Prostate gland (tissue), 2 donors: ENCODE measurements at regions not wholly inside any gene's neighbourhood (a gene's known extent, or its start where the extent isn't known, plus 50 kb on each side); places are given as distances from the start of the nearest gene placed in this dataset.
"Not testable (repeated sequence)": the region's sequence is repeated elsewhere in the genome, so short reads cannot be mapped to it uniquely, and the experiment has no call there.

Experiments used
- DNase-seq: peaks from one replicate; pipeline ENCODE4 v3.0.0-alpha.2; 2019; ENCODE audit warnings: low spot score
- H3K27ac ChIP-seq, 2 donors: fragments of 200-600 bp; sonication (generic); 2 replicates each; pipeline ENCODE4 v1.5.1; 2017 to 2019
- H3K27me3 ChIP-seq: fragments of 200-600 bp; sonication (generic); replicated peaks from 2 replicates; pipeline ENCODE4 v1.5.1; 2019; ENCODE audit not compliant: insufficient read depth
- H3K36me3 ChIP-seq, 2 donors: fragments of 200-600 bp; sonication (generic); 1 replicate in 1 of 2; 2 replicates in 1 of 2; pipeline versions ENCODE4 v1.5.1 to v1.8.1; 2017 to 2019
- H3K4me1 ChIP-seq: fragments of 200-600 bp; sonication (generic); replicated peaks from 2 replicates; pipeline ENCODE4 v1.5.1; 2019
- H3K4me3 ChIP-seq, 2 donors: fragments of 200-600 bp; sonication (generic); 2 replicates each; pipeline ENCODE4 v1.5.1; 2017 to 2019
- H3K9me3 ChIP-seq: fragments of 200-600 bp; sonication (generic); 2 replicates; pipeline ENCODE4 v1.5.1; 2017
- POLR2A ChIP-seq: fragments of 450-650 bp; IDR thresholded peaks from one replicate; pipeline ENCODE4 v1.6.1; 2016; ENCODE audit warnings: antibody characterized with exemption, mild to moderate bottlenecking
- POLR2AphosphoS5 ChIP-seq: sonication (generic); formaldehyde crosslinking; IDR thresholded peaks from one replicate; pipeline ENCODE4 v1.6.1; 2017; ENCODE audit warnings: antibody characterized with exemption
- WGBS: methylation state at CpG from one replicate; pipeline ENCODE4 v1.1.5; 2018; 5-methylcytosine and 5-hydroxymethylcytosine counted together
- intact Hi-C: fragments of 100-400 bp; cut with DNase I; formaldehyde crosslinking; loops from one replicate; pipeline ENCODE4 v1.14.2; 2022
- TF ChIP-seq, protein P1 (sequence below), 4 experiments: fragments of 200-600 bp in 2 of 4; fragments of 450-650 bp in 2 of 4; sonication (generic) in 2 of 4; IDR thresholded peaks; 1 replicate in 3 of 4; 2 replicates in 1 of 4; pipeline ENCODE4 v1.5.1; 2016 to 2019; ENCODE audit warnings: antibody characterized with exemption in 4 of 4, mild to moderate bottlenecking in 2 of 4, moderate library complexity in 2 of 4

DNA sequence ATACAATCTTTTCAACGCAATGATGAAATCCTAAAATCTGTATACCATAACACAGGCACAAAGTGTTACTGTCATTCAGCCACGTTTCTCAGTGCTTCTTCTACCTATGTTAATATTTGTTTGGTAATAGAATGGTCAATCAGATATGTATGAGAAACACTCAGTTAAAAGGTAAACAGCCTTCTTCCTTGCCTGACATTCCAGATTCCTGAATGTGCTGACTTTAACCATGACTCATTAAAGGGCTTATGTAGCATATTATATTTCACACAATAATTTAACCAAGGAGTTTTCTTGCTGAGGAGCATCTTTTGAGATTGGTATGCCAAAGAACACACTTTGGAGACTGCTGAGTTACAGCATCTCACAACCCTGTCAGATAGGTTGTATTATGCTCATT lies 187.6 kb downstream of the CETN3 start:
- H3K36me3 ChIP-seq, result no peaks in the 10 kb centered on the region
- TF ChIP-seq POLR2AphosphoS5 (no peak), POLR2A (no peak)
- TF ChIP-seq, protein P1, sequence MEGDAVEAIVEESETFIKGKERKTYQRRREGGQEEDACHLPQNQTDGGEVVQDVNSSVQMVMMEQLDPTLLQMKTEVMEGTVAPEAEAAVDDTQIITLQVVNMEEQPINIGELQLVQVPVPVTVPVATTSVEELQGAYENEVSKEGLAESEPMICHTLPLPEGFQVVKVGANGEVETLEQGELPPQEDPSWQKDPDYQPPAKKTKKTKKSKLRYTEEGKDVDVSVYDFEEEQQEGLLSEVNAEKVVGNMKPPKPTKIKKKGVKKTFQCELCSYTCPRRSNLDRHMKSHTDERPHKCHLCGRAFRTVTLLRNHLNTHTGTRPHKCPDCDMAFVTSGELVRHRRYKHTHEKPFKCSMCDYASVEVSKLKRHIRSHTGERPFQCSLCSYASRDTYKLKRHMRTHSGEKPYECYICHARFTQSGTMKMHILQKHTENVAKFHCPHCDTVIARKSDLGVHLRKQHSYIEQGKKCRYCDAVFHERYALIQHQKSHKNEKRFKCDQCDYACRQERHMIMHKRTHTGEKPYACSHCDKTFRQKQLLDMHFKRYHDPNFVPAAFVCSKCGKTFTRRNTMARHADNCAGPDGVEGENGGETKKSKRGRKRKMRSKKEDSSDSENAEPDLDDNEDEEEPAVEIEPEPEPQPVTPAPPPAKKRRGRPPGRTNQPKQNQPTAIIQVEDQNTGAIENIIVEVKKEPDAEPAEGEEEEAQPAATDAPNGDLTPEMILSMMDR (IDR thresholded peaks at IDR 0.05), result no peak
- WGBS, result 51% methylated on average over 2 of the region's 2 CpGs
- no peak for DNase-seq
- H3K27ac ChIP-seq, result no peak overlapping the region
- H3K27me3 ChIP-seq, result no peaks in the 10 kb centered on the region
- H3K9me3 ChIP-seq, result no peaks in the 10 kb centered on the region
- no peak overlapping the region for H3K4me3 ChIP-seq
- no peaks in the 10 kb centered on the region for H3K4me1 ChIP-seq
- intact Hi-C loops, result no loop called here

DNA sequence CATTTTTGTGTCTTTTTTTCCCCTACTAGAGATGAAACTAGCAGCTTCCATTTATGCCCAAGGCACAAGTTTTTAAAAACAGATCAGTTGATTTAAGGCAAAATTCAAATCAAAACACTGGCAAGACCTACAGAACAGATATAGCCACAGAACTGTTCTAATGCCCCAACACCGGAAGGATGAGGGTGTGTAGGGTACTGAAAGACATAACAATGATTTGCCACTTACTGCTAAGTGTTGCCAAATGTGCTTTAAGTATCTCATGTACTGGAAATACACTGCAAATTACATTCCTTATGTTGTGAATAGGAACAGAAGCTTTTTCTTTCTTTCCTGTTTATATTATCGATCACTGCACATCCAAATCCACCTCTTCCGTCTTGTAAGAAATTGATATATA lies 189.0 kb downstream of the CETN3 start:
- no peak overlapping the region for H3K27ac ChIP-seq
- no peaks in the 10 kb centered on the region for H3K27me3 ChIP-seq
- intact Hi-C loops, result no loop called here
- DNase-seq, result no peak
- H3K36me3 ChIP-seq, result no peaks in the 10 kb centered on the region
- no peaks in the 10 kb centered on the region for H3K4me1 ChIP-seq
- WGBS, result 90% methylated on average over 3 of the region's 3 CpGs
- no peaks in the 10 kb centered on the region for H3K9me3 ChIP-seq
- TF ChIP-seq POLR2A, result no peak
- no peak overlapping the region for H3K4me3 ChIP-seq

DNA sequence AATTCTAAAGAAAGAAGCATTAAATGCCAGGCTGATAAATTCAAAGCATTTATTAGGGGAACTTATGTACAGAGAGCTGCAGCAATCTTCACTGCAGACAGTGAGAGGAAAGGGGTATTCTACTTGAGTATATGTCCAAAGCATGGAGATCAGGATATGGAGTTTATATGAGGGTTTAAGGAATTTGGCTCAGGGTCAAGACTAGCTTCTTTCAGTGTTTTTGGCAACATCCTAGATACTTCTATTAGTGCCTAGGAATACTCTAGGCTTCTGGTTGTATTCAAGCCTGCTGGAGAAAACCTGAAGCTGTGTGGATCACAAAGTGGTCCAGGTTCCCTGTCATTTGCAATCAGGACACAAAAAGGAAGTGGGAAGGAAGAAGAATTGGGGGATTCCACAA lies 194.6 kb downstream of the CETN3 start:
- Histone ChIP-seq H3K27ac (no peak overlapping the region), H3K36me3 (no peaks in the 10 kb centered on the region), H3K4me3 (no peak overlapping the region), H3K27me3 (no peaks in the 10 kb centered on the region), H3K9me3 (no peaks in the 10 kb centered on the region), H3K4me1 (no peaks in the 10 kb centered on the region)
- intact Hi-C loops, result no loop called here
- no peak for DNase-seq
- TF ChIP-seq, protein P1 (IDR thresholded peaks at IDR 0.05), result no peak
- TF ChIP-seq POLR2A (no peak), POLR2AphosphoS5 (no peak)

DNA sequence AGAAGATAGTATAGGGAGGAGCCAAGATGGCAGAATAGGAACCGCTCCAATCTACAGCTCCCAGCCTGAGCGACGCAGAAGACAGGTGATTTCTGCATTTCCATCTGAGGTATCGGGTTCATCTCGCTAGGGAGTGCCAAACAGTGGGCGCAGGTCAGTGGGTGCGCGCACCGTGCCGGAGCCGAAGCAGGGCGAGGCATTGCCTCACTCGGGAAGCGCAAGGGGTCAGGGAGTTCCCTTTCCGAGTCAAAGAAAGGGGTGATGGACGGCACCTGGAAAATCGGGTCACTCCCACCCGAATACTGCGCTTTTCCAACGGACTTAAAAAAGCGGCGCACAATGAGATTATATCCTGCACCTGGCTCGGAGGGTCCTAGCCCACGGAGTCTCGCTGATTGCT lies 201.2 kb downstream of the CETN3 start:
- DNase-seq, H3K9me3 ChIP-seq, H3K4me1 ChIP-seq, H3K4me3 ChIP-seq, H3K27me3 ChIP-seq, H3K36me3 ChIP-seq, intact Hi-C loops, H3K27ac ChIP-seq: not testable (repeated sequence)
- 84% methylated on average over 25 of the region's 25 CpGs for WGBS

DNA sequence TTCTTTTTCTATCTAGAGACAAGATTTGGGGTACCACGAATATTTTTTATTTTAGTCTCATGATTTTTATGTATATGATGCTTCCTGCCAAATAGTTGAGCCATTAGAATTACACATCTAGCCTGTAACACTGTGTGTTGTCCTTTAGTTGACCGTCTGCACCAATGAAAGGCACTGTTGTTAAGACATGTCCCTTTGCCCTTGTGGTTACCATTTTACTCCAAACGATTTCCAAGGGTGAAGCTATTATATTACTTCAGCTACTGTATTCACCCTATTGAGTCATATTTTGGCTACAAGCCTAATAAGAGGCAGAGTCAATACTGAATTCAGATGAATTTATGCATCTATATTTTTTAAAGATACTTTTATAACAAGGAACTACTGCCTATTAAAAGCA lies 207.6 kb downstream of the CETN3 start:
- no peak for DNase-seq
- H3K4me3 ChIP-seq, result no peak overlapping the region
- 35% methylated on average over 3 of the region's 3 CpGs for WGBS
- TF ChIP-seq, protein P1 (IDR thresholded peaks at IDR 0.05), result no peak
- TF ChIP-seq POLR2A, result no peak
- no peak for TF ChIP-seq POLR2AphosphoS5
- H3K4me1 ChIP-seq, result no peaks in the 10 kb centered on the region
- no peak overlapping the region for H3K27ac ChIP-seq
- H3K36me3 ChIP-seq, result no peaks in the 10 kb centered on the region
- intact Hi-C loops, result no loop called here
- no peaks in the 10 kb centered on the region for H3K27me3 ChIP-seq
- no peaks in the 10 kb centered on the region for H3K9me3 ChIP-seq

DNA sequence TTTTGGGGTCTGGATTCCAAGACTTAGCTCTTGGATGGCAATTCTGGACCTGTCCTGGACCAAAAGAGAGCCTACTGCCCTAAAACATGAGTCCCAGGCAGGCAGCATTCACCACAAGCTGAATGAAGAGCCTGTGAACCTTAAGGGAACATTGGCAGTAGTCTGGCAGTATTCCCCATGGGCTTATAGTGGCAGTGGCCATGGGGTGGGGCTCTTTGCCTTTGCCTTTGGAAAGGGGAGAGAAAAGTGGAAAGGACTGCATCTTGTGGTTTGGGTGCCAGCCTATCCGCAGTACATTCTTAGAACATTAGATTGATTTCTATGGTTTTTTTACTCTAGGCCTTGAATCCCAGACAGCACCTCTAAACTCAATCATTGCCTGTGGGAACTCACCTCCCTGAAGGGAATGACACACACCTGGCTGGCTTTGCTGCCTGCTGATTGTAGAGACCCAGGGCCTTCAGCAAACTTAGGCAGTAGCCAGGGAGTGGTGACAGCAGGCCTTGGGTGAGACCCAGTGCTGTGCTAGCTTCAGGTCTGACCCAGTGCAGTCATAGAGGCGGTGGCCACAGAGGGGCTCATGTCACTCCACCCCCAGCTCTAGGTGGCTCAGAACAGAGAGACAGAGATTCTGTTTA lies 216.3 kb downstream of the CETN3 start:
- no peaks in the 10 kb centered on the region for H3K27me3 ChIP-seq
- H3K27ac ChIP-seq, result no peak overlapping the region
- 94% methylated on average over 2 of the region's 2 CpGs for WGBS
- H3K9me3 ChIP-seq, result no peaks in the 10 kb centered on the region
- intact Hi-C loops, result no loop called here
- DNase-seq, result no peak
- no peaks in the 10 kb centered on the region for H3K36me3 ChIP-seq
- TF ChIP-seq POLR2AphosphoS5, result no peak
- no peak for TF ChIP-seq POLR2A
- TF ChIP-seq, protein P1 (IDR thresholded peaks at IDR 0.05), result no peak
- no peaks in the 10 kb centered on the region for H3K4me1 ChIP-seq
- H3K4me3 ChIP-seq, result no peak overlapping the region
